ENCODE measurements at regions not wholly inside any gene's neighbourhood (a gene's known extent, or its start where the extent isn't known, plus 50 kb on each side); places are given as distances from the start of the nearest gene placed in this dataset.

DNA sequence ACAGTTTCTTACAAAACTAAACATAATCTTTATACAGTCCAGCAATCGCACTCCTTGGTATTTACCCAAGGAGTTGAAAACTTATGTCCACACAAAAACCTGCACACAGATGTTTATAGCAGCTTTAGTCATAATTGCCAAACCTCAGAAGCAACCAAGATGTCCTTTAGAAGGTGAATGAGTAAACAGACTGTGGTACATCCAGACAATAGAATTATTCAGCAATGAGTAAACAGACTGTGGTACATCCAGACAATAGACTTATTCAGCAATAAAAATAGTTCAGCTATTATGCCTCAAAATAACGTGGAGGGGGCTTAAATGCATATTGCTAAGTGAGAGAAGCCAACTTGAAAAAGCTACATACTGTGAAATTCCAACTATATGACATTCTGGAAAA is 87.0 kb upstream of the GALNT2 start:
- no peak for DNase-seq

DNA sequence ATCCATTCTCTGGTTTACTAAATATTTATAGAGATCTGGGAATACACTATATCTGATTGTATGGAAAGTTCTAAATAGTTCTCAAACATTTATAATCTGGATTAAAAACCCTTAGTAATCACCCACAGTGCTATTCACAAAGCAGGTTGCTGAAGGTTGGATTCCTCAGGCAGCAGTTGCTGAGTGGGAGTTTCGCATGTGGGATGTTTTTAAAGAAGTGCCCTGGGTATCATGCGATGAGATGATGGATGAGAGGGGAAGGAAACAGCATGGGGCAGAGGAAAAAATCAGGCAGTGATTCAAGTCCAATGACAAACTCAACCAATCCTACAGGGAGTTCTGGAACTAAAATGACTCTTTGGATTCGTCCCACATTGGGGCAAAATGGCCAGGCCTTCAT is 85.3 kb upstream of the GALNT2 start:
- DNase-seq, result no peak

DNA sequence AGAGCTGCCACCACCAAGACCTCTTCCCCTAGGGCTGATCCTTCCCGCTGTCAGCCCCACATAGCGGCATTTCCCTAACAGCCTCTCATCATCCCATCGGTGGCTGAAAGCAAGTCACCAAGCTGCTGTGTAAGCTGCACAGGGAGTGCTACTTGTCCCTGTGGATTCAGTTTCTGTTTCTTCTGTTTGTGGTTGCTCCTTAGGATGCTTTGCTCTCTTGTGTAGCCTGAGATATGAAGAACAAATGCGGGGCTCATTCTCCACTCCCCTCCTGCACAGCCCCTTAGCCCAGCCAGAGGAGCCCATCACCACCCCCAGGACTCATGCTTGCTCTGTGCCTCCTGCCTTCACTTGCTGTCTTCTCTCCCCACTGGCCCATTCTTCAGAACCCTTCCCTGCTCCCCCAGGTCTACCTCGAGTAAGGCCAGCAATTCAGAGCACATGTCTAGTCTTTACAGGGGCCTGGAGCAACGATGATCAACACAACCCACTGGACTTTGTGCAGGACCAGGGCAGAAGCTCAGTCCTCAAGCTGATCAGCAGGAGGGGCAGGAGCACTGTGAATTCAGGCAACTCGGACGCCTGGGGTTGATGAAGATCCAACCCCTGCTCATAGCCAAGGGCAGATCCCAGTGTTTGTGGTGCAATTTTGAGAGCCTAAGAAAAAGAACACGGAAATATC is 82.6 kb upstream of the GALNT2 start:
- DNase-seq, result no peak

DNA sequence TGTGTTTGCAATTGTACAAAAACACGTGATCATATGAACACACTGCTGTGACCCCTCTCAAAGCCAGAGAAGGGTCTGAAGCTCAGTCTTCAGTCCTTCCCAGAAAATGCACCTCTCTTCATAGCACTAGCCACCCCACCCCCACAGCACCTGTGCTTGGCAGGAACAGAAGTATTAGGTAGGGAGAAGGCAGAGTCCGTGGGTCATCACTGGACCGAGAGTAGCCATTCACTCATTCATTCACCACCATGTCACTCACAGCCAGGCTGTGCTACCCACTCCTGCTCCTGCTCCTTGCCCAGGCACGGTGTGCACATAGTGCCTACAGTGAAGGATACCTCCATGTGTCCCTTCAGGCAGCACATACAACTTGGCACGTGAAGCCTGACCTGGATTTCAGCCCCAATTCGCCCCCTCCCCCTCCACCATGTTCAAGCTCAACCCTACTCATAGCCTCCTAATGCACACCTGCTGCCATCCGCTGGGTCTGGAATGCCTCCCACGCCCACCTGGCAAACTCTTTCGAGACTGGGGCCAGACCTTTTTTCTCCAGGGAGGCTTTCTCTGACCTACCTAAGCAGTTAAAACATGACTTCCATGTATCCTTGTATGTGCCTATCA is 81.9 kb upstream of the GALNT2 start:
- no peak for DNase-seq

DNA sequence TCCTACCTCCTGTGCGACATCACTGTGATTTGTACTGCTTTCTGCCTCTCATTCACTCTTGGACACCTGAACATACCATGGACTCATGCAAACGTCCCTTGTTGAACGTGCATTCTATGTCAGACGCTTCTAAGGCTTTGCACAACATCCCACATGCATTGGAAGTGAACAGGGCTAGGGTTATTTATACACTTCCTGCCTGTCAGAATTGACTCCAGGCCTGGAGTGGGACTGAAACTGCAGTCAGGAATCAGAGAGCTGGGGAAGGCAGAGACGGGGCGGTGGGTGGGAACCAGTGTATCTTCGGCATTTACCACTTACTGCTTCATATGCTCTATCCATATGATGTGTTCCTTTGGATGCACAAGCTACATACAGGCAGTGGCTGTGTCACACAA is 81.4 kb upstream of the GALNT2 start:
- no peak for DNase-seq

GRCh38 chr1:229986737-229987337 is 80.2 kb upstream of the GALNT2 start:
- DNase-seq, result no peak

GRCh38 chr1:229987953-229988352 is 79.1 kb upstream of the GALNT2 start:
- DNase-seq, result no peak

DNA sequence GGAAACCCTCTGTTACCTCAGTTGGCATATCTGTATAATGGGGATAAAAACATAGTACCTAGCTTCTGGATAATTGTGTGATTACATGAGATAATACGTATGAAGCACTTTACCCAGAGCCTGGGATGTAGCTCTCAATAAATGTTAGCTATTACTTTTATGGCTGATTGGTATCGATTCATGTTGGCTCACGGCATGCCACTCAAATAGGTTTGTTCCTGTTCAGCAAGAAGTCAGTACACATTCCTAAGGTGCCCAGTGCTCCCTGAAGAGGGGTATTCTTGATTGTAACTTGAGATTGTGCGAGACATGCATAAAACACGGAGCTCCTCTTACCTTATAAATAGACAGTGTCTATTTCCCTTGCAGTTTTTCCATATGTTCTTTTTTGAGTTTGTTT is 78.5 kb upstream of the GALNT2 start:
- DNase-seq, result no peak

DNA sequence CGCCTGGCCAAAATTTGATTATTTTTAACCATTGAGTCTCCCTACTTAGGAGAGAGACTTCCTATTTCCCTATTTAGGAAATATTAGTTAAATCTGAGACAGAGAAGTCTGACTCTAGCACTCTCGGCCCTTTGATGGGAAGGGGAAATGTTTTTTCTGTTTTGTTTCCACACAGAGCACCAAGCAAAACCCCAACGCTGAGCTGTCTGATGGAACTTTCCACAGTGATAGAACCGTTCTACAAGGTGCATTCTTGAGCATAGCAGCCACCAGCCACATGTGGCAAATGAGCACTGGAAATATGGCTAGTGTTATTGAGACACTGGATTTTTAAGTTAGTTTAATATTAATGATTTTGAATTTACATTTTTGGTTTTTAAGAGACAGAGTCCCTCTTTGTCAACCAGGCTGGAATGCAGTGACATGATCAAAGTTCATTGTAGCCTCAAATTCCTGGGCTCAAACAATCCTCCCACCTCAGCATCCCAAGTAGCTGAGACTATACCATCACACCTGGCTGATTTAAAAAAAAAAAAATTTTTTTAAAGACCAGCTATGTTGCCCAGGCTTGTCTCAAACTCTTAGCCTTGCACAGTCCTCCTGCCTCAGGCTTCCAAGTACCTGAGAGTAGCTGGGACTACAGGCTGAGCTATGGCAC is 77.3 kb upstream of the GALNT2 start:
- no peak for DNase-seq

- DNase-seq, result no peak
These were observed 76.7 kb upstream of the GALNT2 start for GRCh38 chr1:229990326-229990725.

DNA sequence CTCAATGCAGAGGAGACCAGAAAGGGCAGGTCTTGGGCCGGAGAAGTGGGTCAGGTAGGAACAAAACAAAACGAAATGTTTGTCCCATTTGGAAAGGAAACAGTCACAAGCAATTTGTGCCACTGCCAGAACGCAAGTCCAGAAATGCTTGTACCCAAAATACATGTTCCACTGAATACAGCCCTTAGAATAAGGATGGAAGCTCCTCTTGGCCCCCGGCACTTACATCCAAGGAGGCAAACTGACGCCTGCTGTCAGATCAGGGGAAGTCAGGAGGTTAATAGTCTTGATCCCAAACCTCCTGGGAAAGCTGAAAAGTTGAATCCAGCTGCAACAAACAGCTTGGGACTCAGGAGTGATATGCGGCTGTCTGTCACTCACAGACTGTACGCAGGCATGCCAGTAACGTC is 75.9 kb upstream of the GALNT2 start:
- DNase-seq, result no peak

DNA sequence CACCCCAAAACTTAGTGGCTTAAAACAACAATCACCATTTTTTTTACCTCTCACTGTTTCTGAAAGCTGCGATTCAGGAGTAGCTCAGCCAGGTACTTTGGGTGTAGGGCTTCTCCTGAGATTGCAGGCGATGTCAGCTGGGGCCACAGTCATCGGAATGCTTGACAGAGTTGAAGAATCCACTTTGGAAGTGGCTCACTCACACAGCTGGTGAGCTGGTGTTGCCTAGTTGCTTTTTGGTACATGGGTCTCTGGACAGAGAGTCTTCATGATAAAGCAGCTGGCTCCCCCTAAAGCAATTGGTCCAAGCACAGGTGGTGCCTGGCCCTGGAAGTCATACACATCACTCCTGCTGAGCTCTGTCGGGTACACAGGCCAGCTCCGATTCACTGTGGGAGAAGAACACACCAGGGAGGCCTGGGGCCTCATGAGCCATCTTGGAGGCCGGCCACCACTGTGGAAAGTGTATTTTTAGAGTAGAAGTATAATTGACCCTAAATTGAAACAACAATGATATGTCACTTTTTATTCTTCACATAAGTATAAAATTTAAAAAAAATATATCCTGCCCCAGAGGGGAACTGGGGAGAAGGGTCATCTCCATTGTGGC is 75.2 kb upstream of the GALNT2 start:
- DNase-seq, result no peak

DNA sequence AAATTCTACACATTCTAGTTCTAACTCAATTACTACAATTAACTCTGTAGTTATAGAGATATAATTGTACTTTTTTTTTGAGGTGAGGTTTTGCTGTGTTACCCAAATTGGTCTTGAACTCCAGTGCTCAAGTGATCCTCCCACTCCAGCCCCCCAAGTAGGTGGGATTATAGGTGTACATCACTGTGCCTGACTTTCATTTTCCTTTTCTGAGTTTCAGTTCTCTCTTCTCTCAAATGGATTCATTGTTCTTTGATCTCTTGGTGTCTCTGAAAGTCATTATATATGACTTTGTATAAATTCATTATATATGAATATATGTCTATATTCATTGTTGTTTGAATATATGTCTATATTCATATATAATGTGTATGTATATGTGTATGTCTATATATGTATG is 74.0 kb upstream of the GALNT2 start:
- DNase-seq, result peak; percentile 46

DNA sequence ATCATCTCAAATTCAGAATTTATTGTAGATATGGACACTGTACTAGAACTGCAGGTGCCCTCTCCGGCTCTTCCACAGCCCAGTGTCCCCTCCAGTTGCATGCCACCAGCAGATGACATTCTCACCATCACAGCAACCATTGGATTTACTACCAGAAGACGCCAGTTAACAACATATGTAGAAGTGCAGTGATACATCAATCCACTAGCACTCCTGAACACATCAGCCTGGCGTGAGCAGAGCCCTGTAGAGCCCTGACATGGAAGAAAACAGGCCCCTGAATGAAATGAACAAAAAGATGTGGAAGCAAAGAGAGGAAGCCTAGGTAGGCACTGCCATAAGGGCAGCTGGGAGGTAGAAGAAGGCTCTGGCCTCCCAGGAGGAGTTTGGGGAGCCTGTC is 73.1 kb upstream of the GALNT2 start:
- no peak for DNase-seq

DNA sequence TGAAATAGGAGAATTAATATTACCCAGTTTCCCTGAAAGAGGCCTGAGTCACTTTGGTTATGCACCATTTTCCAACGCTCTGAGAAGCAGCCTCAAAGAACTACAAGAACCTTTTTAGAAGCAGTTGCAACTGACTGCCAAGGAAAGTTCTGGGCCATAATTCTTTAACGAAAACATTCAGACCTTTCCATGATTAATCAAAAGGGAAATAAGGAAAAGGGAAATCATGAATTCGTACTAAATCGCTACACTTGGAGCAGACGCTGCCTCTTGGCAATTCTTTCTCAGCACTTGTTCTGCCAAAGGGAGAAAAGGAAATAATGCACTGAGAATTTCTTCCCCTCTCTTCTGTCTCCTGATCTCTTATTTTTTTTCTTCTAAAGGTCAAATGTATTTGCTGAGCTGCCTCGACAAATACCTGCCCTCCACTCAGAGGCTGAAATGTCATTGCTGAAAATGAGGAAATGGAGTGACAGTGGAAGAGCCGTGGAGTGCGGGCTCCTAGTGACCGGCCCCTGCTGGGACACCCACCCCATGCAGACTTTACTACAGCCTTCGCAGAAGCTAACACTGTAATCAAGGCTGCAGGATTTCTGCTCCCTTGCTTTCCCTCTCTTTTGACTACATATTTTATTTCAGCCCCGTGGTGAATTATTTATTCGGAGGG is 67.9 kb upstream of the GALNT2 start:
- no peak for DNase-seq

GRCh38 chr1:230000493-230001184 is 66.4 kb upstream of the GALNT2 start:
- no peak for DNase-seq

- no peak for DNase-seq
These were observed 64.8 kb upstream of the GALNT2 start for GRCh38 chr1:230002164-230002803.

DNA sequence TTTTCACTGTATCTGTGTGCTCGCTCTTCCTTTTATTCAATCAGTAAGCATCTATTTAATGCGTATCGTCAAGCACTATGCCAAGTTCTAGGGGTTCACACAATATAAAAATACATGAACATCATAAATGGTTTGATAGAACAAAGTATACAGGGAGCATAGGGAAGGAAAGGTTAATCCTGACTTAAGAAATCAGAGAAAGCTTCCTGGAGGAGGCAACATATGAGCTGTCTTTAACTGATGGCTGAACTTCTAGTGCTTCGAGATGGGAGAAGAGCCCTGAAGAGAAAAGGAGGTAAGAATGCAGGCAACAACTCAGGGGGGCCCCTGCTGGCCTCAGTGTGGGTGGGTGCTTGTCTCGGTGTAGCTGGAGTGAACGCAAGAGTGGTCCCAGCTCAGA is 63.6 kb upstream of the GALNT2 start:
- no peak for DNase-seq

DNA sequence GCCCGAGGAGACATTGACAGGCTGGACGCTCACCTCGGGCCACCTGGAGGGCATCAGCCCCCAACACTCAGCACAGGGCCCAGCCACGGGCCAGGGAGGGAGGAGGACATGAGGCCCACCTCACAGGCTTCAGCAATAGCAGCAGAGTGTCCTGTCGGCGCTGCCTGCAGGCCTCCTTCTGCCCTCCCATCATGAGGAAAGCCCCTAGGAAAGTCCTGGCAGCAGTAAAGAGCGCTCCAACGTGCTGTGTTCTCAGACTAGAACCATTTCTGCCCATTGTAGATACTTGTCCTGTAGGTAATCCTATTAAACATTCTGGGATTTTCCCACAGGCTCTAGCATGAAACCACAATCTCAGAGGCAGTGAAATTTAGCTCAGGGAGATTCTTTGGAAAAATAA is 62.0 kb upstream of the GALNT2 start:
- no peak for DNase-seq

DNA sequence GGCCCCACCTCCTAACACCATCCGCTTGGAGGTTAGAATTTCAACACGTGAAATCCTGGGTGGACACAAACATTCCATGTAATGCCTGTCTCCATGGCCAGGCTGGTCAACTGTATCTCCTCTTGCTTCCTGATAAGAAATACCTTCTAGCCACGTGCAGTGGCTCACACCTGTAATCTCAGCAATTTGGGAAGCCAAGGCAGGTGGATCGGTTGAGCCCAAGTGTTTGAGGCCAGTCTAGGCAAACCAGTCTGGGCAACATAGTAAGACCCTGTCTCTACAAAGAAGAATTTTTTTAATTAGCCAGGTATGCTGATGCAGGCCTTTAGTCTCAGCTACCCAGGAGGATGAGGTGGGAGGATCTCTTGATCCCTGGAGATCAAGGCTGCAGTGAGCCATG is 58.3 kb upstream of the GALNT2 start:
- no peak for DNase-seq

GRCh38 chr1:230009611-230010313 is 57.3 kb upstream of the GALNT2 start:
- no peak for DNase-seq
